SK-N-MC (cell line): ENCODE measurements at regions not wholly inside any gene's neighbourhood (a gene's known extent, or its start where the extent isn't known, plus 50 kb on each side); places are given as distances from the start of the nearest gene placed in this dataset.

Experiments used
- EZH2 ChIP-seq: fragments of 200-600 bp; sonication (generic); IDR thresholded peaks from one replicate; pipeline ENCODE4 v1.6.1; 2017; ENCODE audit warnings: antibody characterized with exemption
- POLR2AphosphoS5 ChIP-seq: IDR thresholded peaks from 2 replicates; pipeline ENCODE4 v1.6.1; 2012; ENCODE audit warnings: mild to moderate bottlenecking, low read depth, low read length, borderline replicate concordance

DNA sequence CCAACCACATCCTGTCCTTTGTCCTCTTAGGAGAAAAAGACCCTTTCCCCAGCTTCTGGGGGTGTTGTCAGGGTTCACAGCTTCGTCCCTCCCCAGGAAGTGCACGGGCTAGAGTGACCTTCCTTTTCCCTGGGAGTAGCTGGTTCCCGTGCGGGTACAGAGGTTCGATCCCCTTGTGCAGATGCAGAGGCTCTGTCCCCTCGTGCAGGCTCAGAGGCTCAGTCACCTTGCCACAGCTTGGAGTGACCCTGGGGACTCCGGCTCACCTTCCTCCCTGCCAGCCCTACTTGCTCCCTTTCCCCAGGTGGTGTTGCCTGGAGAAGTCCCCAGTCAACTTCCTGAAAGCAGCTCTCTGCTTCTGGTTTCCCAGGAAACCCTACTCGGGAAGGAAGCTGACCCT, 60.0 kb upstream of the TCERG1L start:
- TF ChIP-seq POLR2AphosphoS5 (no peak), EZH2 (no peak)
